ENCODE measurements at regions not wholly inside any gene's neighbourhood (a gene's known extent, or its start where the extent isn't known, plus 50 kb on each side); places are given as distances from the start of the nearest gene placed in this dataset.

GRCh38 chr12:25034676-25035075 is 85.8 kb upstream of the BCAT1 start:
- Histone ChIP-seq H3K4me1 (ENCODE audit: control insufficient read depth in 1 of 2, insufficient read depth in 2 of 2, low read depth in 1 of 2, low read length in 1 of 2) (peaks cover 0 to 6% of the 10 kb centered on the region in 2 experiments; a peak in 2 of 4 replicates), H3K27me3 (ENCODE audit: insufficient read depth) (no peaks in the 10 kb centered on the region; the same call in 1 of the 2 replicates), H3K9me2 (no peaks in the 10 kb centered on the region), H3K9ac (no peak overlapping the region), H3F3A (replicated peaks; ENCODE audit: insufficient read depth) (no peaks in the 10 kb centered on the region), H4K20me1 (ENCODE audit: insufficient read depth) (no peaks in the 10 kb centered on the region), H3K36me3 (replicated peaks in 1 of 2; ENCODE audit: control insufficient read depth in 1 of 2, insufficient read depth in 2 of 2, low read length in 1 of 2) (no peaks in the 10 kb centered on the region), H3K79me2 (ENCODE audit: insufficient read depth) (no peaks in the 10 kb centered on the region), H3K27ac (ENCODE audit: low read depth in 2 of 2, low read length in 1 of 2) (no peak overlapping the region), H3K4me3 (ENCODE audit: low read depth in 2 of 2, low read length in 1 of 2) (no peak overlapping the region; a peak in 1 of 4 replicates), H3K9me3 (no peaks in the 10 kb centered on the region), H3K4me2 (no peak overlapping the region), H2AFZ (ENCODE audit: low read depth) (no peak overlapping the region)
- 33% methylated on average over 4 of the region's 4 CpGs for WGBS (ENCODE audit: low lambda C conversion rate)
- no peak for TF ChIP-seq SIN3A (IDR thresholded peaks at IDR 0.05; ENCODE audit: borderline replicate concordance, low read depth, low read length)
- no peak for TF ChIP-seq FOSL2 (IDR thresholded peaks at IDR 0.05; ENCODE audit: borderline replicate concordance, low read depth)
- TF ChIP-seq JUND (IDR thresholded peaks at IDR 0.05), result no peak
- TF ChIP-seq GATA2 (CRISPR knock-in tag; IDR thresholded peaks at IDR 0.05), result no peak
- TF ChIP-seq MEF2A (IDR thresholded peaks at IDR 0.05; ENCODE audit: borderline replicate concordance, low read depth), result no peak
- TF ChIP-seq MXI1 (IDR thresholded peaks at IDR 0.05; ENCODE audit: low read depth, low read length), result no peak
- no peak for TF ChIP-seq REST (IDR thresholded peaks at IDR 0.05; ENCODE audit: low read depth, low read length)
- TF ChIP-seq EZH2phosphoT487 (IDR thresholded peaks at IDR 0.05; ENCODE audit: borderline replicate concordance, low read depth), result no peak
- no peak for TF ChIP-seq RAD21 (IDR thresholded peaks at IDR 0.05; ENCODE audit: low read length)
- ChIA-PET POLR2A (no interaction called here), CTCF (interaction anchor here (0.6 kb wide), 1 partner anchor 38 kb away, joined by 3 read pairs; no protein-coding TSS in a partner anchor)
- DNase-seq, result peak; percentile 14

GRCh38 chr12:25025951-25026490 is 77.1 kb upstream of the BCAT1 start:
- Histone ChIP-seq H3K4me3 (ENCODE audit: low read depth in 2 of 2, low read length in 1 of 2) (no peak overlapping the region), H3K27me3 (ENCODE audit: insufficient read depth) (no peaks in the 10 kb centered on the region), H3K79me2 (ENCODE audit: insufficient read depth) (no peaks in the 10 kb centered on the region), H3K4me2 (no peak overlapping the region), H3K36me3 (replicated peaks in 1 of 2; ENCODE audit: control insufficient read depth in 1 of 2, insufficient read depth in 2 of 2, low read length in 1 of 2) (no peaks in the 10 kb centered on the region), H3K4me1 (ENCODE audit: control insufficient read depth in 1 of 2, insufficient read depth in 2 of 2, low read depth in 1 of 2, low read length in 1 of 2) (no peaks in the 10 kb centered on the region), H3F3A (replicated peaks; ENCODE audit: insufficient read depth) (no peaks in the 10 kb centered on the region), H3K9ac (no peak overlapping the region), H4K20me1 (ENCODE audit: insufficient read depth) (no peaks in the 10 kb centered on the region), H3K27ac (ENCODE audit: low read depth in 2 of 2, low read length in 1 of 2) (no peak overlapping the region), H3K9me3 (peaks cover 4% of the 10 kb centered on the region; the same call in 1 of the 2 replicates), H2AFZ (ENCODE audit: low read depth) (no peak overlapping the region), H3K9me2 (no peaks in the 10 kb centered on the region)
- no peak for DNase-seq
- WGBS (ENCODE audit: low lambda C conversion rate), result 83% methylated on average over 1 of the region's 1 CpG
- CTCF ChIA-PET, result interaction anchor here (1.9 to 2.9 kb wide), 2 partner anchors 21 to 34 kb away, joined by 5 to 7 read pairs; no protein-coding TSS in a partner anchor
- POLR2A ChIA-PET, result no interaction called here
- no peak for TF ChIP-seq GATA2 (CRISPR knock-in tag; IDR thresholded peaks at IDR 0.05)
- no peak for TF ChIP-seq EP300 (IDR thresholded peaks at IDR 0.05; ENCODE audit: borderline replicate concordance in 1 of 2, low read depth in 1 of 2, low read length in 1 of 2)
- TF ChIP-seq RXRA (IDR thresholded peaks at IDR 0.05; ENCODE audit: borderline replicate concordance, low read depth), result no peak
- TF ChIP-seq SMC3 (IDR thresholded peaks at IDR 0.05; ENCODE audit: low read depth, low read length), result no peak
- TF ChIP-seq TAF1 (IDR thresholded peaks at IDR 0.05; ENCODE audit: borderline replicate concordance, low read depth, low read length), result no peak
- TF ChIP-seq NFIC (IDR thresholded peaks at IDR 0.05; ENCODE audit: borderline replicate concordance), result no peak
- TF ChIP-seq JUND (IDR thresholded peaks at IDR 0.05), result no peak
- no peak for TF ChIP-seq TCF12 (IDR thresholded peaks at IDR 0.05)
- no peak for TF ChIP-seq YY1 (IDR thresholded peaks at IDR 0.05; ENCODE audit: low read depth)
- TF ChIP-seq TEAD4 (IDR thresholded peaks at IDR 0.05; ENCODE audit: borderline replicate concordance, insufficient read depth), result no peak
- no peak for TF ChIP-seq RCOR1 (IDR thresholded peaks at IDR 0.05; ENCODE audit: low read length)
- no peak for TF ChIP-seq CHD2 (IDR thresholded peaks at IDR 0.05; ENCODE audit: low read length, partially characterized antibody)
- no peak for TF ChIP-seq USF2 (IDR thresholded peaks at IDR 0.05; ENCODE audit: borderline replicate concordance, low read depth, low read length)
- no peak for TF ChIP-seq GABPA (IDR thresholded peaks at IDR 0.05; ENCODE audit: low read depth)
- no peak for TF ChIP-seq EZH2phosphoT487 (IDR thresholded peaks at IDR 0.05; ENCODE audit: borderline replicate concordance, low read depth)
- no peak for TF ChIP-seq ZBTB33 (IDR thresholded peaks at IDR 0.05; ENCODE audit: borderline replicate concordance, low read depth)
